ENCODE measurements at regions not wholly inside any gene's neighbourhood (a gene's known extent, or its start where the extent isn't known, plus 50 kb on each side); places are given as distances from the start of the nearest gene placed in this dataset.

DNA sequence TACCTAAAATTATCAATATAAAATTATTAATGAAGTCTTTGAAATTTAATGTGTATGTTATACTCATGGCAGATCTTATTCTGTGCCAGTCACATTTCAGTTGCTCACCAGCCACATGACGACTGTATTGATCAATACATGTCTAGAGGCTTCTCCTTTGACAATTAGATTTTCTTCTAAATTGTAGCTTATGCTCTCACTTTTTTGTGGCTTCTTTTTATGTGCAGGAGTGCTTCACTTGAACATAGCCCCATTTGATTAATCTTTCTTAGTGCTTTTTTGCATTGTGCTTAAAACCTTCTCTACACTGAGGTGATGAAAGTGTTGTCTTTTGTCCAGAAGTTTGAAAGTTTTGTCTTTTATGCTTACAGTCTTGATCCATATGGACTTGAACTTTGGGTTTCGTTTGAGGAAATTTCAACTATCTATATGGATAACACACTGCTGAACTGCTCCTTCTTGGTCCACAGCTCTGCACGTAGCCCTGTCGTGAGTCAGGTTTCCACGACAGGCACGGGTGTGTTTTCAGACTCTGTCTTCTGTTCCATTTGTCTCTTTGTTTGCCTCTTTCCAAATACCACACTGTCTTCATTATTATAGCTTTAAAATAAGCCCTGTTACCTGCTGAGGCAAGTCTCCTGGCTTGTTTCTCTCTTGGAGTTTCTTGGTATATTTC, 393.9 kb upstream of the CFAP20DC start:
- DNase-seq, result no peak

DNA sequence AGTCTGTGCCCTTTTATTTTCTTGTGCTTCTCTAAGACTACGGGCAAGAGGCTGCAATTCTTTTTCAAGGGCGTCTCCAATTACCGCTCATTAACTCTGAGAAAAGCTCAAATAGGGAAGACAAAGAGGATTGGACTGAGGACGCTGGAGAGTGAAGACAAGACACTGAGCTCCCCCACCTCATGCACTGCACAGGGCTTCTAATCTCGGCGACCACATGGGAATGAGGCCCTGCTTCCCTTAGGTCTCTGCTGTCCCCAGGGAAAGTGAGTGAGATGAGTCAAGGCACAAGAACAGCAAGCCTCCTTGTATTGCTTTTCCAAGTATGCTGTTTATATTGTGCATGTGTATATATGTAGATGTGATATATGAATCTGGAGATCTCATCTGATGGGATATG, 392.2 kb upstream of the CFAP20DC start:
- DNase-seq, result no peak

DNA sequence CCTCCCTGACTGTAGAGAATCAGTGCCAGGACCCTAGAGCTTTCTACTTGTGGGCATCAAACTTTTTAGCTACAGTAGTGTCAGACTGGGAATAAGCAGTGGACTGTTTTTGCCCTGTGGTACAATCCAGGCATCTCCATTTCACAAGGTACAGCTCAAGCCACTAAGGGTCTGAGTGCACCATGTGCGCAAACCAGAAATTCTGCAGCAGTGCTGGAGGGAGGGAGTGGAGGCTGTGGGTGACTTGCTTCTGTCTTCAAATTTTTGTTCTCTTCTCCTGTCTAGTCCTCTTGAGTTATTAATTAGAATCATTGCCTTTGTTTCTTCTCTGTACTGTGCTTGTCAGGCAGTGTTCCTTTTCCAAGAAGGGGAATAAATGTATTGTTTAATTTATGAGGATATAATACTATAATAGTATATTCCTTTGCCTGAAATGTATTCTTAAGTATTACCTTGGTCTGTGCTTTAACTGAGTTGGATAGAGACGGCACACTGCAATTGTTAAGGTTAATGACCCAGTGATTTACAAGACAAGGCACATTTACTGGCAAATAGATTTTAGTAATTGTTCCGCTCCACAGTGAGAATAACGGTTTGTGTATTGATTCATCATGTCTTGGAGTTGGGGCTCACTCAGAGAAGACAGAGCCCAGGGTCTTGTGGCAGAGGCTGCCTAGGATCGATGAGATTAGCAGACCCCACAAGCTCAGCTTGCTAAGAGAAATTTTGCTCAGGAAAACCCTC, 390.6 kb upstream of the CFAP20DC start:
- DNase-seq, result no peak

DNA sequence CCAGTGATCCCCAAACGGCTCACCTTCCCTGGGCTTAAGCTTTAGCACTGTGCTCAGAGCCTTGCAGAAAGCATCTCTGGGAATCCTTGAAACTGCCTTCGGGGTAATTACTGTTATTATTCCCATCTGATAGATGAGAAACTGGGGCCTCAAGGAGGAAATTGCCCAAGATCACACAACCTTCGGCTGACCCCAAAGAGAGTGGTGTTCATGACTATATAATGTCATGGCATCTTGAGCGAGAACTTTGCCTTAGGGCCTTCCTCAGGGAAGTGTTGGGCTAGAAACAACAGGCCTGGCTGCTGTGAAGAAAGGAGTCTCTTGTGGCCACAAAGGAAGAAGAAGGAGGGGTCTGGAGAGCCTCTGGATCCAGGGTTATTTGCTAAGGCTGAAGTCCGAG, 388.7 kb upstream of the CFAP20DC start:
- no peak for DNase-seq

DNA sequence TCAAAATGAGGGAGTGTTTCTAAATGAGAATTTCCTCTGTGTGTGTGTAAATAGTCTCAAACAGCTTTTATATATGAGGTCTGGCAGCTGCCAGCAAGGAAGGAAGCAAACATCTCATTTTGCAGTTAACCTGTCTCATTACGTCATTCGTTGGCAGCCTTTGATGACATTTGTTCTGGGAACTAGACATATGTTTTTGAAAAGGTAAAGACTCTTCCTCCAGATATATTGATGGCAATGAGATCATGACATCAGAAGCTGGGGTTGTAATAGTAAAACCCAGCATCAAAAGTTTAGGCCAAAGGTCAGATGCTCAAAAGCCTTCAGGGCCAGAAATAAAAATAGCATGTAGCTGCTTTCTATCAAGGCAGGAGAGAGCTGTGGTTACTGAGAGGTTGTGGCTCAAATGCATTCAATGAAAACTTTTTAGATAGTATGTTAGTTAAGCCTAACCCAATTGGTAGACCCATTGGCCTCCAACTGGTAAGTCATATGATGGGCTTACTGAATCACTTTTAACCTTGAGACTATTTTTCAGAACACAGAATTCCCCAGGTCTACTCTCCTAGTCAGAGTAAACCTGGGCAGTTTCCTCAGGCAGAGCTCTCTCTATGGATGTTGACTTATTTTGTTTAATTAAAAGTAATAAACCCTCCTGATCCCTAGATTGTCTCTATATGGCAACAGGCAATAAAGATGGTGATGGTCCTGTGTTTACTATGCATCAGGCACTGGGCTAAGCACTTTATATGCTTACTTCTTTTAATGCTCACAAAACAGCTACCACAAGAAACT, 386.5 kb upstream of the CFAP20DC start:
- no peak for DNase-seq

DNA sequence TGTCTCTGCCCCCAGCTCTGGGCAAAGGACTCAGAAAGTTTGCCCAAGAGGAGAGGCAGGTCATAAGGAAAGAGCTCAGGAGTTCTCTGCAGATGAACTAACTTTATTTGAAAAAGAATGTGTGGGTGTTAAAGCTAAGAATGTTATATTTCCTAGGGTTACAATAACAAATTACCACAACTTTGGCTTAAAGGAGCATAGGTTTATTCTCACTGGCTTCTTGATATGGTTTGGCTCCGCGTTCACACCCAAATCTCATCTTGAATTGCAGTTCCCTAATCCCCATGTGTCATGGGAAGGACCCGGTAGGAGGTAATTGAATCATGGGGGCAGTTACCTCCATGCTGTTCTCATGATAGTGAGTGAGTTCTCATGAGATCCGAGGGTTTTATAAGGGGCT, 383.7 kb upstream of the CFAP20DC start:
- no peak for DNase-seq

DNA sequence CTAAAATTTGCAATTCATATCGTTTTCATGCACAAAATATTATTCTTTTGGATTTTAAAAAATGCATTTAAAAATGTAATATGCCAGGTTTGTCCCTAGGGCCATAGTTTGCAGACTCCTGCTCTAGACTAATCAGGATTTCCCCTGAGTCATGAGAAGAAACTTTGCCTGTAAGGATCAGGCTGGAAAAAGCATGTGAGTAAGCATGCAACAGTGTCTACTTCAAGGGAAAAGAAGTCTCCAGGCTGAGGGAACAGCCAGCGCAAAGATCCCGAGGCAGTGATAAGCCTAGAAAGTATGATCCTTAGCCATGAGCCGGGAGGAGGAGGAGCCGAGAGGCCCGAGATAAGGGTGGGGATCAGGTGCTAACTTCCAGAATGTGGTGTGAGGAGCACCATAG, 382.8 kb upstream of the CFAP20DC start:
- no peak for DNase-seq

DNA sequence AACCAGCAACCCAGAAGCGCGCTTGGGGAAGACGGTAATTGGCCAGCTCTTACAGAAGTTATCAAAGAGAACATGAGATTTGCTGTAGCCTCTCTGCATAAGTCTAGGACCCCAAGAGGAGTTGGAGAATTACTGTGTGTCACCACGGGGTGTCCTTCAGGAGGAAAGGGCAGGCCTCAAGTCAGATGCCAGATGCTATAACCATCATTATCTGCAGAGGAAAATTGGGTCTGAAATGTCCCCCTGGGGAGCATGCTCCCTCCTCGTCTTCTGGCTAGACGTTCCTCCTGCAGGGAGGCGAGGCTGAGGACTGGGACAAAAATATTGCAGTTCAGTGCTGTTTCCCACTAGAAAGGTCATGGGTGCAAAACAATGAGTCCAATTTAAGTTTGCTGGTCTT, 380.5 kb upstream of the CFAP20DC start:
- DNase-seq, result no peak

DNA sequence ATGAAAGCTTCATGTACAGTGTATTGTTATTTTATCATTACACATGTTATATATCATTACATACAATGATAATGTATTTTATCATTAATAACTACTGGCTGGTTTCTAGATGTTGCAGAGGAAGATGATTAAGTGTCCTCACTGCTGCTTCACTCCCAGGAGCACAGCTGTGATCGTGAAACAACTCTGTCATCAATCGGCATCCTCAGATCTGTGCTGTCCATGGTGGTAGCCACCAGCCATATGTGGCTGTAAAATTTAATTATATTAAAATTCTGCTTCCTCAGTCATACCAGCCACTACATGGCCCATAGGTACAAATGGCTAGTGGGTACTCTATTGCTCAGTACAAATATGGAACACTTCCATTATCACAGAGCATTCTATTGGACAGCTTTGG, 379.4 kb upstream of the CFAP20DC start:
- DNase-seq, result no peak

DNA sequence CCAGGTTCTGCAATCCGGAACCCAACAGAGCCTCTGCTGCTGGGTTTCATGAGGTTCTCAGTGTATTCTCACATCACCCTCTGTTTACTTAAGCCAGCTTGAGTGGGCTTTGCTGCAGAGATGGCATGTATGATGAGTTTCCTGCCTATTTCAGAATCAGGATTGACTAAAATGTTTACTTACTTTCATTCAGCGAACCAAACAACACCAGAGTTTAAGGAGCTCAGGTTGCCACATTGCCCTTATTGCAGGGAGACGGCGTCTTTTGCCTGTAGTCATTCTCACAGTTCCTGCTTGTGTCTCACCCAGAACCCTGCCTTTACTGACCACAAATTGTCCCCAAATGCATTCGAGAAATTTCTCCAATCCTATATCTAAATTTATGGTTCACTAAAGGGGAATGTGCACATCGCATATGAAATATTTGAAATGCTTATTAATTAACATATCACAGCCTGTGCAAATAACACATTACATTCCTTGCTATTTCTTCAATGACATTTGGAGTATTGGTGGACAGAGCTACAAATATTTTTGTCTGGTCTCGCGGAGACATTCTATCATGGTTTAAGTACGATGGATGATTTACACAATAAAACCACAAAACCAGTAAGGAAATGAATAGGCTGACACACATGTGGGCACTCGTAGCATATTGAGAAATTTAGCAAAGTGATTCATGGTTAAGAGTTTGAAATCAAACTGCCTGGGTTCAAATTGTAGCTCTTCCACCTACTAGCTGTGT, 377.2 kb upstream of the CFAP20DC start:
- DNase-seq, result no peak

DNA sequence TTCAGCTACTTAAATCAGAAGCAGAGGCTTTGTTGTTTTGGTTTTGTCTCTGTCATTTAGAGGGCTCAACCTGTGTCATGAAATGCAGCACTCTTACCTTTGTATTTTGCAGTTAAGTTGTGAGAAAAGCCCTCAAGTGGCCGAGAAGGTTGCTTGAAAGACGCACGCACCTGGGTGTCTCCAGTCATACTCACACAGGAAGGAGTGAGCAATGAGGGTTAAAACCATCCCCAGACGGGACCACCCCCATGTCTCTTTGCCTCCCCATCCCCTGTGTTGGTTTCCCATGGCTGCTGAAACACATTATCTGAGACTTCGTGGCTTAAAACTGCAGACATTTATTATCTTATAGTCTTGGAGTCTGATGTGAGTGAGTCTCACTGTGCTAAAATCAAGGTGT, 376.1 kb upstream of the CFAP20DC start:
- DNase-seq, result no peak

DNA sequence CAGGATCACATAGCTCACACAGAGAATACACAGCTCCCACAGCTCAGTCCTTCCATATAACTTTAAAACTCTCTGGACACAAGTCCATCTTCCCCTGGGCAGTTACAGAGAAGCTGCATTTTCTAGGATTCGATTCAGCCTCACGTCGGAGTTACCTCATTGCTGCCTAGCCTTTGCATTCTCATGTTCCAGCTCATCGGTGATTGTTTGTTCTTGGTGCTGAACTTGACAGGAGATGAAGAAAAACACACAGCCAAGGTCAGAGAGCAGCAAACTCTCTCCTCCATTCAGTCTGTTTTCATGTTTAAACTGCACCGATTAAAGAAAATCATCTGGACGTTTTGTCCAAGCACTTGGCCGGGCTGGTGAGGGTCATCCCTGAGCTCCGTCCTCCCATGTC, 375.5 kb upstream of the CFAP20DC start:
- no peak for DNase-seq

DNA sequence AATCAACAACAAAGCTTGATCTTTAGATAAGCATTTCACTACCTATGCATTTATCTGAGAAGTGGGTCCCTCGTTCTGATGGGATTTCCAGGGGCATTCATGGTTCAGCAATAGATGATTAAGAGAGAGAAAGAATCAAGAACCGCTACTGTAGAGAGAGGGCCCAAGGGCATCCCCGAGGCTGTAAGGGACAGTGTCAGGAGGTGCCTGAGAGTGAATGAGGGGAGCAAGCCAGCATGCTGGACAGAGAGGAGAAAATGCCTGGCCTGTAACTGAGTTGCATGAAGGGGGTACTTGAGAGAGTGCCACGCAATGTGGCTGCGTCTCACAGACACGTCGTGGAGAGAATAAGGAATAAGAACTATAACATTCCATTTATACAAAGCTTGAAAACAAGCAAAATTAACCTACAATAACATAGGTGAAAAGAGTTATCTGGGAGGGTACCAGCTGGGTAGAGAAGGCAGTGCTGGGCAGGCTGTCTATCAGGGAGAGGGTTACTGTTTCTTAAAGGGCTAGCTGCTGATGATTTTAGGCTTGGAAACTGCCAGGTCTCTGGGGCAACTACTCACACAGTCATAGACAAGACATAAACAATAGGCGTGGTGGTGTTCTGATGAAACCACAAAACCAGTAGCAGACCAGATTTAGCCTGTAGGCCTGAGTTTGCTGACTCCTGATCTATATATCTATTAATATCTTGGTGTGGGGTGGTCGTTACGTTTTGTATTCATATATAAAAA, 374.6 kb upstream of the CFAP20DC start:
- no peak for DNase-seq

DNA sequence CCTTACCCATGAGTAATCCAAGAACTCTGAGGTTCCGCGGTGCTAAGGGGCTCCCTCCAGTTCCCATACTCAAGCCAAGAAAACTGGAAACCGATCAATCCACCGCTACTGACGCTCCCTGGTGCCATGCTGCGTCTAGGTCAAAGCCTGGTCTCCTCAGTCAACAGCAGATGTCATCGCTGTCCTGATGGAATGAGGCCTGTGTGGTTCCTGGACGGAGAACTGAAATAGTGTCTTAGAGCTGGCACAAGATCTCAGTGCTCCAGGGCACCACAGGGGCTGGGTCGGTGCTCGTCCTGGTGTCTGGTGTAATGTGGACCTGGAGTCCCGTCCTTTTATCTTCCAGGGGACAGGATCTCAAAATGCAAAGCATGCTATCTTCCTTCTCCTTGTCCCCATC, 373.9 kb upstream of the CFAP20DC start:
- DNase-seq, result no peak

DNA sequence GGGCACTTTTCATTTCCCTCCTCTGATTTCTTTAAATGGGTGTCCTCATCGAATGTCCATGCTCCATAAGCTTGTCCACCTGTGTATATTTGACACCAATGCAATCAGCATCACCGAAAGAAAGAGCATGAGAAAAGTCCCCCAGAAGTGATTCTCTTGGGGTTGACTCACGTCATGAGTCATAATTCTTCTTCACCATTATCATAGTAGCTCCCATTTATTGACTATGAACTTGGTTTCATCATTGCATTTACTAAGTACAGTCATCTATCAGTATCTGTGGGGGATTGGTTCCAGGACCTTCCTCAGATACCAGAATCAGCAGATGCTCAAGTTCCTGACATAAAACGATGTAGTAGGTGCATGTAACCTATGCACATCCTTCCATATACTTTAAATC, 372.5 kb upstream of the CFAP20DC start:
- DNase-seq, result no peak

DNA sequence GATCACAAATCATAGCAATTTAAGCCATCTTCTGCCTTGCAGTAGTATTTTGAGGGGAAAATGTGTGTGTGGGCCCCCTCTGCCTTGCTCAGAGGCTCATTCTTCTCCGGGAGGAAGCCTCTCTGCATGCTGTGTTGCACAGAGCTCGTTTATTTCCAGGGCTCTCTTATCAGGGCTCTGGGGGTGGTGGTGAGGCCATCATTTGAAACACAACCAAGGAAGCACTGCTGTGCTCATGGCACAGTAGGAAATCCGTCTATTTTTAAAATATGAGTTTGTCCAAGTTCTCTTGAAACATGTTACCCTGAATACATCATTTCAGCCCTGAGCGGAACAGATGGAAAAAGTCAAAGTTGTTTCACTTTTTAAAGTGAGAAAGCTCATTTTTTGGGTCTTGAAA, 369.0 kb upstream of the CFAP20DC start:
- DNase-seq, result no peak

DNA sequence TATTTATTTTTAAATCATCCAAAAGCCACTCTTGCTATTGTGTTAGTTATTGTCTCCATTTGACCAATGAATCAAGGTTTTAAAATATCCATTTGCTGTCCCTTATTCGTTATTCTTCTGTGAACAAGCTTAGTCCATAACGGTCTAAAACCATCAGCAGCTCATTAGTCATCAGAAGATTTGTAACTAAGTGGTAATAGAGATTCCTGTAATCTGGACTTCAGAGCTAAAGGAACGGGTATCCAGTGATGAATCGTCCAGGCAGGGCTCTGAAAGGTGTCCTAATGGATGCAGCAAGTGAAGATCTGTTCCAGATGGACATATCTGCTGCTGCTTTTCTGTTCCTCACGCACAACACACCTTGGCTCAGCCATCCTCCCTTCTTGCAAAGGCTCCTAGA, 362.7 kb upstream of the CFAP20DC start:
- DNase-seq, result no peak

DNA sequence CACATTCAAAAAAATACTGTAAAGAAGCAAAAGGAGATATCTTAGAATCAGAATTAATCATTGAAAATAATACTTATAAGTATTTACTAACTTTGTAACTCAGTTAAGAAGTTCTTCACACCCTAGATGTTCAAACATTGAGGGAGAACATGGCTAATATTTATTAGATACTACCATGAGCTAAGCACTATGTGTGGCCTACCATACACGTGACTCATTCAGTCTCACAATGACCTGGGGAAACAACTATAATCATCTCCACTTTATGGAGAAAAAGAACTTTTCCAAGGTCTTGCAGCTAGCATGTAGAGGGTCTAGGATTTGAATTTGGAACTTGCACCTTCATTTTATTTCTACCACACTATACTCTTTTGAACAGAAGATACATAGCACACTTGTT, 361.9 kb upstream of the CFAP20DC start:
- no peak for DNase-seq

DNA sequence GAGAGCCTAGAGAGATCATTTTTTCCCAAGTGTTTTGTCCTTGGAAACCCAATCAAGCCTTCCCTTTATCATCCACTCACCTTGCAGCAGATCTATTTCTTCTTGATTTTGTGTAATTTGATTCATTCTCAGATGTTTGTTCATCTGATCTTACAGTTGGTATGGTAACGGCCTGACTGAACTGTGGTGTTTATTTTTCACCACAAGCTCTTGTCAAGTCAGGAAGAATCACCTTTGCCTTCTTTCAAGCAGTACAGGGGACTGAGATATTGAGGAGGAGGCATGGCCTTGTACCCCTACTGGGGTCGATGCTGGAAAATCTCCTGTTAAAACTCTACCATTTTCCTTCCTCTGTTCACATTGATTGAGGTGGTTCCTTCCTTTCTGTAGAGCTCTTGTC, 361.4 kb upstream of the CFAP20DC start:
- DNase-seq, result no peak

DNA sequence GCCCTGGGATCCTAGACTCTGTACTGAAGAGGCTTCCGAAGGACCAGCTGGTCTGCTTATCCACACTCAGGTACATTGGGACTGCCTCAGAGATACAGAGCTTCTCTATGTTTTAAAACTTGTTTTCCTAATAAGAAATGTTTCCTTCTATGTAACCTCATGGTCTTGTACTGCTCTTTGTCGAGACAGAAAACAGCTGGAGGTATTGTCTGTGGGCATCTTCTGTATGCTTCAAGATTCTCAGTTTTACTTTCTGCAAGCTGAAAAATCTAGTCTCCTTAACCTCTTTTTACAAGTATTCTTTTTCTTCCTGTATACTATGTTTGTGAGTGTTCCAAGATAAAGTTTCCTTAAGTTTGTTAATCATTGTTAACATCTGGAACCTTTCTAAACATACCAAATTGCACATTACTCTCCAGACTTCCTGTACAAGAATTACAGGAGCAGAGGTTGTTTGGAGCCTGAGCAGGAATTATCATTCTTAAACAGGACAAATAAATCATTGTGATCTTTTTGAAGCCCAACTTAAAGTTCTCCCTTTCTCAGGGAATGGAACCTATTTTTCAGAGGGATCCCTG, 358.3 kb upstream of the CFAP20DC start:
- no peak for DNase-seq

DNA sequence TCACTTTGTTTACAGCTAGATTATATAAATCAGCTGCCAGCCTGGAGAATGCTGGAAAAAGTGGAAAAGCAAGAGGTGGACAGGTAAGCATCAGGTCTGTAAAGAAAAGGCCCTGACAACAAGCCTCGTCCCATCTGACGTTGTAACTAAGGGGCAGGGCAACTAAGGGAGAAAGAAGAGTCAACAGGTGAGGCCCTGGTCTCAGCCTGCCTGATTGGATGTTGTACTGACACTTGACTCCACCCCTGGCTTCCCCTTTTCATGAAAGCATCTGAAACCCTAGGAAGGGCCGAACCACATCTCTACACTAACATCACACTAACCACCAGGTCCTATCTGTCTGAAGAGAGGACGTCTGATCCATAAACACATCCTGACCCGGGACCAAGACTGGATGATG, 357.6 kb upstream of the CFAP20DC start:
- no peak for DNase-seq

DNA sequence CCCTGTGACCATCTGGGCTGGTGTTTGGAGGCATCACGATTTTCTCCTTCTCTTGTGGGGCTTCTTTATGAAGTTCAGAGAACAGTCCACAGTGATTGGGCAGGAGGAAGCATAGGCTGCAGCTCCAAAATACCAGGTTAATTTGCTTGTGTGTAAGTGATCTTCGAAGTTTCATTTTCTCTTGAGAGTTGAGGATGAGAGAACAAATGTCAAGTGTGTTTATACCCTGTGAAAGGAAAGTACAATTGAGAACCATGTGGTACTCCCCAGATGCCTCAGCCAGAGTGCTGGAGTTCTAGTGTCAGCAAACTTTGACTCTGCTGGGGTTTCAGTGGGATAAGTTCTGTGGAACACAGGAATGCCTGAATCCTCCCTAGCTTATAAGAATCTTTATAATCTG, 357.1 kb upstream of the CFAP20DC start:
- DNase-seq, result no peak
